Midbrain (tissue), 1 donor: ENCODE measurements at regions not wholly inside any gene's neighbourhood (a gene's known extent, or its start where the extent isn't known, plus 50 kb on each side); places are given as distances from the start of the nearest gene placed in this dataset.
"Not testable (repeated sequence)": the region's sequence is repeated elsewhere in the genome, so short reads cannot be mapped to it uniquely, and the experiment has no call there.

ENCODE experiments used
- DNase-seq: peaks from one replicate; lab custom pipeline; 2025; lab: John Stamatoyannopoulos, UW

GRCh38 chr4:100633269-100633668 is 115.4 kb upstream of the EMCN start:
- DNase-seq = no peak

GRCh38 chr4:100632163-100632562 is 114.3 kb upstream of the EMCN start:
- no peak for DNase-seq

- no peak for DNase-seq
Observed at GRCh38 chr4:100631281-100631968, 113.6 kb upstream of the EMCN start.

GRCh38 chr4:100630341-100630740 is 112.5 kb upstream of the EMCN start:
- no peak for DNase-seq

- no peak for DNase-seq
Observed at GRCh38 chr4:100609810-100610209, 92.0 kb upstream of the EMCN start.

GRCh38 chr4:100608651-100609050 is 90.8 kb upstream of the EMCN start:
- not testable (repeated sequence) for DNase-seq

- no peak for DNase-seq
Observed at GRCh38 chr4:100605144-100605543, 87.3 kb upstream of the EMCN start.

GRCh38 chr4:100593935-100594334 is 76.1 kb upstream of the EMCN start:
- no peak for DNase-seq

- no peak for DNase-seq
Observed at GRCh38 chr4:100591161-100591876, 73.5 kb upstream of the EMCN start.

GRCh38 chr4:100590325-100590724 is 72.5 kb upstream of the EMCN start:
- no peak for DNase-seq

GRCh38 chr4:100588076-100588475 is 70.3 kb upstream of the EMCN start:
- DNase-seq = no peak

- no peak for DNase-seq
Observed at GRCh38 chr4:100582146-100582545, 64.3 kb upstream of the EMCN start.

GRCh38 chr4:100581337-100581736 is 63.5 kb upstream of the EMCN start:
- no peak for DNase-seq

- DNase-seq = no peak
Observed at GRCh38 chr4:100576570-100576969, 58.7 kb upstream of the EMCN start.

GRCh38 chr4:100574607-100575006 is 56.8 kb upstream of the EMCN start:
- DNase-seq = no peak

GRCh38 chr4:100569196-100569595 is 51.4 kb upstream of the EMCN start:
- DNase-seq = no peak
